Tibial nerve (tissue), 4 donors: ENCODE measurements at regions not wholly inside any gene's neighbourhood (a gene's known extent, or its start where the extent isn't known, plus 50 kb on each side); places are given as distances from the start of the nearest gene placed in this dataset.

Experiments used
- DNase-seq, 2 donors: peaks; one replicate each; pipeline ENCODE4 v3.0.0-alpha.2; 2019; ENCODE audit warnings: low spot score in 2 of 2
- H3K27ac ChIP-seq, 4 donors: fragments of 200-600 bp; sonication (generic) in 3 of 4; one replicate each; pipeline ENCODE4 v1.5.1; 2017 to 2019; ENCODE audit warnings: mild to moderate bottlenecking in 1 of 4
- H3K27me3 ChIP-seq, 2 donors: fragments of 200-600 bp; sonication (generic) in 1 of 2; one replicate each; pipeline versions ENCODE4 v1.5.1 to v1.6.0; 2017 to 2019
- H3K36me3 ChIP-seq, 3 donors: fragments of 200-600 bp; sonication (generic); one replicate each; pipeline ENCODE4 v1.5.1; 2018 to 2019
- H3K4me1 ChIP-seq, 4 donors: fragments of 200-600 bp; sonication (generic) in 3 of 4; one replicate each; pipeline ENCODE4 v1.5.1; 2017 to 2019
- H3K4me3 ChIP-seq, 4 donors: fragments of 200-600 bp; sonication (generic) in 3 of 4; one replicate each; pipeline ENCODE4 v1.5.1; 2017 to 2019; ENCODE audit warnings: mild to moderate bottlenecking in 1 of 4, moderate library complexity in 1 of 4
- H3K9me3 ChIP-seq, 4 donors: fragments of 200-600 bp; sonication (generic) in 3 of 4; one replicate each; pipeline ENCODE4 v1.5.1; 2017 to 2019
- CTCF ChIP-seq, 5 experiments: fragments of 200-600 bp in 3 of 5; fragments of 450-650 bp in 2 of 5; sonication (generic) in 3 of 5; IDR thresholded peaks; one replicate each; pipeline ENCODE4 v1.5.1; 2016 to 2019; ENCODE audit warnings: antibody characterized with exemption in 5 of 5, mild to moderate bottlenecking in 3 of 5, moderate library complexity in 2 of 5
- EP300 ChIP-seq, 2 donors: sonication (generic); formaldehyde crosslinking; IDR thresholded peaks; one replicate each; pipeline ENCODE4 v1.6.1; 2017; ENCODE audit warnings: antibody characterized with exemption in 2 of 2, mild to moderate bottlenecking in 1 of 2
- POLR2A ChIP-seq, 2 donors: fragments of 450-650 bp; IDR thresholded peaks; one replicate each; pipeline ENCODE4 v1.6.1; 2017; ENCODE audit warnings: antibody characterized with exemption in 2 of 2, mild to moderate bottlenecking in 2 of 2, moderate library complexity in 2 of 2
- WGBS, 2 donors: methylation state at CpG; one replicate each; pipeline ENCODE4 v1.1.5; 2018; 5-methylcytosine and 5-hydroxymethylcytosine counted together

GRCh38 chr2:78175645-78176044 is 653.5 kb upstream of the LRRTM4 start:
- Histone ChIP-seq H3K4me3 (no peak overlapping the region), H3K27ac (no peak overlapping the region), H3K27me3 (no peaks in the 10 kb centered on the region), H3K36me3 (no peaks in the 10 kb centered on the region), H3K9me3 (no peaks in the 10 kb centered on the region), H3K4me1 (no peaks in the 10 kb centered on the region)
- DNase-seq, result no peak
- 19 to 22% methylated on average over 2 of the region's 2 CpGs for WGBS, 2 donors
- TF ChIP-seq EP300 (IDR thresholded peaks at IDR 0.05) (no peak), POLR2A (IDR thresholded peaks at IDR 0.05) (no peak), CTCF (IDR thresholded peaks at IDR 0.05) (no peak)

GRCh38 chr2:78201064-78201575 is 678.9 kb upstream of the LRRTM4 start:
- no peak for DNase-seq
- no peak overlapping the region for H3K4me3 ChIP-seq
- H3K9me3 ChIP-seq, result peaks cover 0 to 4% (median 0%) of the 10 kb centered on the region in 4 donors
- TF ChIP-seq CTCF (IDR thresholded peaks at IDR 0.05), result no peak
- no peak for TF ChIP-seq POLR2A (IDR thresholded peaks at IDR 0.05)
- no peak for TF ChIP-seq EP300 (IDR thresholded peaks at IDR 0.05)
- no peaks in the 10 kb centered on the region for H3K27me3 ChIP-seq
- H3K4me1 ChIP-seq, result no peaks in the 10 kb centered on the region
- no peaks in the 10 kb centered on the region for H3K36me3 ChIP-seq
- H3K27ac ChIP-seq, result no peak overlapping the region
- WGBS, 2 donors, result 40 to 46% methylated on average over 2 of the region's 2 CpGs

- no peaks in the 10 kb centered on the region for H3K27me3 ChIP-seq
- no peak for DNase-seq
- no peak overlapping the region for H3K27ac ChIP-seq
- H3K36me3 ChIP-seq, result no peaks in the 10 kb centered on the region
- WGBS, 2 donors, result 50 to 57% methylated on average over 3 of the region's 3 CpGs
- no peaks in the 10 kb centered on the region for H3K4me1 ChIP-seq
- TF ChIP-seq POLR2A (IDR thresholded peaks at IDR 0.05) (no peak), CTCF (IDR thresholded peaks at IDR 0.05) (no peak), EP300 (IDR thresholded peaks at IDR 0.05) (no peak)
- peaks cover 0 to 4% (median 0%) of the 10 kb centered on the region in 4 donors for H3K9me3 ChIP-seq
- no peak overlapping the region for H3K4me3 ChIP-seq
Observed at GRCh38 chr2:78202366-78202765, 680.2 kb upstream of the LRRTM4 start.

GRCh38 chr2:78202986-78203670 is 681.0 kb upstream of the LRRTM4 start:
- WGBS, 2 donors, result 85 to 86% methylated on average over 7 of the region's 7 CpGs
- TF ChIP-seq CTCF (IDR thresholded peaks at IDR 0.05), result no peak
- TF ChIP-seq EP300 (IDR thresholded peaks at IDR 0.05), result no peak
- no peak for TF ChIP-seq POLR2A (IDR thresholded peaks at IDR 0.05)
- Histone ChIP-seq H3K9me3 (peaks cover 0 to 4% (median 0%) of the 10 kb centered on the region in 4 donors), H3K4me3 (no peak overlapping the region), H3K4me1 (no peaks in the 10 kb centered on the region), H3K36me3 (no peaks in the 10 kb centered on the region), H3K27ac (no peak overlapping the region), H3K27me3 (no peaks in the 10 kb centered on the region)
- DNase-seq, result no peak

- H3K4me3 ChIP-seq, result no peak overlapping the region
- TF ChIP-seq EP300 (IDR thresholded peaks at IDR 0.05), result no peak
- no peak for TF ChIP-seq CTCF (IDR thresholded peaks at IDR 0.05)
- TF ChIP-seq POLR2A (IDR thresholded peaks at IDR 0.05), result no peak
- H3K27ac ChIP-seq, result no peak overlapping the region
- H3K36me3 ChIP-seq, result no peaks in the 10 kb centered on the region
- no peaks in the 10 kb centered on the region for H3K9me3 ChIP-seq
- 65 to 88% methylated on average over 1 of the region's 1 CpG for WGBS, 2 donors
- no peaks in the 10 kb centered on the region for H3K27me3 ChIP-seq
- no peak for DNase-seq
- no peaks in the 10 kb centered on the region for H3K4me1 ChIP-seq
Observed at GRCh38 chr2:78218066-78218465, 695.9 kb upstream of the LRRTM4 start.
